Endothelial cell of umbilical vein (primary cell): ENCODE measurements at regions not wholly inside any gene's neighbourhood (a gene's known extent, or its start where the extent isn't known, plus 50 kb on each side); places are given as distances from the start of the nearest gene placed in this dataset.
A peak's percentile ranks its signal among the peaks of the same experiment; 100 is the strongest.

ENCODE experiments used
- BruUV-seq: library from RNA; stranded (reverse); fragments of 400-500 nt; replicated peaks from 2 replicates; lab custom pipeline; 2021; lab: Mats Ljungman, UMichigan
- CTCF ChIA-PET: fragments of 300-600, 350-600 bp; sonication (Branson Sonifier 250); formaldehyde crosslinking; loops from one replicate; lab custom pipeline; 2021; ENCODE audit warnings: antibody characterized with exemption, inconsistent platforms; lab: Charles Lee
- POLR2A ChIA-PET: fragments of 300-600, 350-600 bp; sonication (Branson Sonifier 250); formaldehyde crosslinking; loops from one replicate; lab custom pipeline; 2021; ENCODE audit warnings: antibody characterized with exemption, inconsistent platforms; lab: Charles Lee
- DNase-seq: peaks from one replicate; pipeline ENCODE4 v3.0.0-alpha.2; 2011; ENCODE audit warnings: low read depth, low spot score
- FAIRE-seq: peaks from 2 replicates; lab custom pipeline; 2011; peaks lifted over from hg19 to GRCh38; lab: Jason Lieb, UNC
- H2AFZ ChIP-seq: 2 replicates; pipeline ENCODE4 v1.6.0; 2012; ENCODE audit warnings: low read depth, low read length, control low read depth, inconsistent platforms
- H3K27ac ChIP-seq: 2 replicates; pipeline ENCODE4 v1.5.1; 2011; ENCODE audit warnings: low read depth, mild to moderate bottlenecking, control low read depth, low read length, moderate library complexity; ENCODE audit not compliant: insufficient read depth
- H3K27me3 ChIP-seq, 2 experiments: 2 replicates each; pipeline versions ENCODE4 v1.6.0 to v1.6.1; 2011; ENCODE audit warnings: low read length in 2 of 2, mixed read lengths in 1 of 2; ENCODE audit not compliant: control insufficient read depth in 2 of 2, insufficient read depth in 2 of 2
- H3K36me3 ChIP-seq, 2 experiments: 2 replicates in 1 of 2; 3 replicates in 1 of 2; pipeline ENCODE4 v1.5.1; 2011; ENCODE audit warnings: low read length in 2 of 2, mild to moderate bottlenecking in 1 of 2, moderate library complexity in 1 of 2; ENCODE audit not compliant: control insufficient read depth in 2 of 2, insufficient read depth in 2 of 2; ENCODE audit errors: extremely low read depth in 1 of 2
- H3K4me1 ChIP-seq: 3 replicates; pipeline ENCODE4 v1.5.1; 2011; ENCODE audit warnings: mild to moderate bottlenecking, low read length; ENCODE audit not compliant: control insufficient read depth, insufficient read depth; ENCODE audit errors: extremely low read depth
- H3K4me2 ChIP-seq: 2 replicates; pipeline ENCODE4 v1.6.1; 2011; ENCODE audit warnings: low read length, control low read depth, mixed read lengths; ENCODE audit not compliant: insufficient read depth
- H3K4me3 ChIP-seq, 3 experiments: fragments of 200-600 bp in 1 of 3; sonication (generic), shearing (Covaris generic) in 1 of 3; replicated peaks in 1 of 3; 2 replicates each; pipeline ENCODE4 v1.5.1; 2011 to 2016; ENCODE audit warnings: control low read depth in 3 of 3, low read length in 3 of 3, mild to moderate bottlenecking in 2 of 3, inconsistent platforms in 1 of 3, low read depth in 1 of 3, moderate library complexity in 1 of 3; ENCODE audit not compliant: insufficient read depth in 1 of 3
- H3K79me2 ChIP-seq: 2 replicates; pipeline ENCODE4 v1.6.0; 2012; ENCODE audit warnings: low read length, inconsistent platforms; ENCODE audit not compliant: control insufficient read depth, insufficient read depth
- H3K9ac ChIP-seq: replicated peaks from 2 replicates; pipeline ENCODE3; 2011; ENCODE audit warnings: low read length, control low read depth; ENCODE audit not compliant: insufficient read depth; ENCODE audit errors: extremely low read depth
- H3K9me1 ChIP-seq: replicated peaks from 3 replicates; pipeline ENCODE4 v1.6.0; 2011; ENCODE audit warnings: mild to moderate bottlenecking, low read length; ENCODE audit not compliant: control insufficient read depth, insufficient read depth; ENCODE audit errors: extremely low read depth
- H3K9me3 ChIP-seq: replicated peaks from 2 replicates; pipeline ENCODE4 v1.5.1; 2012; ENCODE audit warnings: low read length, inconsistent platforms; ENCODE audit not compliant: control insufficient read depth, insufficient read depth
- H4K20me1 ChIP-seq: replicated peaks from 2 replicates; pipeline ENCODE3; 2011; ENCODE audit warnings: mild to moderate bottlenecking, low read length; ENCODE audit not compliant: control insufficient read depth, insufficient read depth; ENCODE audit errors: extremely low read depth
- FOS ChIP-seq: IDR thresholded peaks from 2 replicates; pipeline ENCODE4 v1.6.1; 2011; ENCODE audit warnings: mild to moderate bottlenecking, low read length, moderate library complexity, borderline replicate concordance; ENCODE audit not compliant: insufficient read depth
- GATA2 ChIP-seq: IDR thresholded peaks from 2 replicates; pipeline ENCODE4 v1.7.0; 2011; ENCODE audit warnings: low read depth, mild to moderate bottlenecking, moderate library complexity, mixed read lengths, low read length; ENCODE audit not compliant: insufficient read length, insufficient read depth
- JUN ChIP-seq: IDR thresholded peaks from 2 replicates; pipeline ENCODE4 v1.6.1; 2011; ENCODE audit warnings: borderline replicate concordance, low read depth; ENCODE audit not compliant: insufficient read length, insufficient read depth
- MYC ChIP-seq: IDR thresholded peaks from one replicate; pipeline ENCODE4 v1.6.1; 2011; ENCODE audit warnings: mild to moderate bottlenecking, low read depth, low read length
- POLR2A ChIP-seq: IDR thresholded peaks from 2 replicates; pipeline ENCODE4 v1.6.1; 2012; ENCODE audit warnings: low read depth, mild to moderate bottlenecking, control low read depth, low read length
- POLR2AphosphoS5 ChIP-seq: IDR thresholded peaks from 2 replicates; pipeline ENCODE4 v1.6.1; 2012; ENCODE audit warnings: low read depth, mild to moderate bottlenecking, control low read depth, low read length, moderate library complexity; ENCODE audit not compliant: insufficient read depth
- dilution Hi-C: fragments of 300-500 bp; cut with MboI; formaldehyde crosslinking; loops from one replicate; pipeline ENCODE4 v1.15.0; 2019; ENCODE audit warnings: low sequenced_read_pairs; ENCODE audit not compliant: extremely low pct_ligation_motif_present
- intact Hi-C: fragments of 100-400 bp; cut with micrococcal nuclease; formaldehyde crosslinking; loops from one replicate; pipeline ENCODE4 v1.10.0; 2022
- TF ChIP-seq, protein P1 (sequence below): IDR thresholded peaks from 2 replicates; pipeline ENCODE4 v1.6.1; 2011; ENCODE audit not compliant: insufficient read depth, insufficient read length
- TF ChIP-seq, protein P2 (sequence below), 2 donors: IDR thresholded peaks; 1 replicate in 1 of 2; 2 replicates in 1 of 2; pipeline ENCODE4 v1.5.1; 2011; ENCODE audit warnings: low read length in 2 of 2, mild to moderate bottlenecking in 2 of 2, moderate library complexity in 2 of 2, control low read depth in 1 of 2, inconsistent platforms in 1 of 2, low read depth in 1 of 2; ENCODE audit not compliant: insufficient read depth in 1 of 2; ENCODE audit errors: extremely low read depth in 1 of 2

GRCh38 chr3:115245438-115245837 is 98.3 kb upstream of the ZBTB20 start:
- Histone ChIP-seq H3K4me2 (no peak overlapping the region), H3K36me3 (no peaks in the 10 kb centered on the region), H3K9me1 (no peaks in the 10 kb centered on the region), H3K27me3 (no peaks in the 10 kb centered on the region), H3K4me3 (no peak overlapping the region), H3K9ac (no peak overlapping the region), H3K79me2 (no peaks in the 10 kb centered on the region), H3K9me3 (no peaks in the 10 kb centered on the region), H4K20me1 (no peaks in the 10 kb centered on the region), H3K4me1 (peaks cover 39% of the 10 kb centered on the region), H2AFZ (no peak overlapping the region), H3K27ac (peak overlapping the region; percentile 54)
- peak; percentile 79 for FAIRE-seq
- BruUV-seq, result no TSS peak
- peak; percentile 85 for DNase-seq
- ChIA-PET POLR2A (no interaction called here), CTCF (no interaction called here)
- intact Hi-C loops, result loop anchor here (5.0 kb wide), 1 partner anchor 77 kb away; no protein-coding TSS in a partner anchor
- no peak for TF ChIP-seq MYC
- peak; percentile 98 for TF ChIP-seq FOS
- TF ChIP-seq GATA2, result peak; percentile 87
- TF ChIP-seq, protein P1, sequence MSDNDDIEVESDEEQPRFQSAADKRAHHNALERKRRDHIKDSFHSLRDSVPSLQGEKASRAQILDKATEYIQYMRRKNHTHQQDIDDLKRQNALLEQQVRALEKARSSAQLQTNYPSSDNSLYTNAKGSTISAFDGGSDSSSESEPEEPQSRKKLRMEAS, result no peak
- TF ChIP-seq POLR2A, result peak; percentile 26
- TF ChIP-seq, protein P2, sequence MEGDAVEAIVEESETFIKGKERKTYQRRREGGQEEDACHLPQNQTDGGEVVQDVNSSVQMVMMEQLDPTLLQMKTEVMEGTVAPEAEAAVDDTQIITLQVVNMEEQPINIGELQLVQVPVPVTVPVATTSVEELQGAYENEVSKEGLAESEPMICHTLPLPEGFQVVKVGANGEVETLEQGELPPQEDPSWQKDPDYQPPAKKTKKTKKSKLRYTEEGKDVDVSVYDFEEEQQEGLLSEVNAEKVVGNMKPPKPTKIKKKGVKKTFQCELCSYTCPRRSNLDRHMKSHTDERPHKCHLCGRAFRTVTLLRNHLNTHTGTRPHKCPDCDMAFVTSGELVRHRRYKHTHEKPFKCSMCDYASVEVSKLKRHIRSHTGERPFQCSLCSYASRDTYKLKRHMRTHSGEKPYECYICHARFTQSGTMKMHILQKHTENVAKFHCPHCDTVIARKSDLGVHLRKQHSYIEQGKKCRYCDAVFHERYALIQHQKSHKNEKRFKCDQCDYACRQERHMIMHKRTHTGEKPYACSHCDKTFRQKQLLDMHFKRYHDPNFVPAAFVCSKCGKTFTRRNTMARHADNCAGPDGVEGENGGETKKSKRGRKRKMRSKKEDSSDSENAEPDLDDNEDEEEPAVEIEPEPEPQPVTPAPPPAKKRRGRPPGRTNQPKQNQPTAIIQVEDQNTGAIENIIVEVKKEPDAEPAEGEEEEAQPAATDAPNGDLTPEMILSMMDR (IDR thresholded peaks at IDR 0.05; ENCODE audit: extremely low read depth in 1 of 2, insufficient read depth in 1 of 2, low read depth in 1 of 2, low read length in 2 of 2), result no peak
- peak; percentile 91 for TF ChIP-seq JUN
- peak; percentile 82 for TF ChIP-seq POLR2AphosphoS5
- dilution Hi-C loops, result no loop called here
